HG03439 (cell line): ENCODE measurements at regions not wholly inside any gene's neighbourhood (a gene's known extent, or its start where the extent isn't known, plus 50 kb on each side); places are given as distances from the start of the nearest gene placed in this dataset.
A peak's percentile ranks its signal among the peaks of the same experiment; 100 is the strongest.
"Not testable (repeated sequence)": the region's sequence is repeated elsewhere in the genome, so short reads cannot be mapped to it uniquely, and the experiment has no call there.

ENCODE experiments used
- ATAC-seq: cut with Tn5 transposase; IDR thresholded peaks from one replicate; pipeline ENCODE4 v1.9.1; 2021; ENCODE audit warnings: mild to moderate bottlenecking, moderate library complexity; ENCODE audit not compliant: unreplicated experiment

- not testable (repeated sequence) for ATAC-seq
These were observed 57.8 kb upstream of the NBPF8 start for GRCh38 chr1:120357046-120357445.

GRCh38 chr1:120356170-120356569, 58.7 kb upstream of the NBPF8 start:
- not testable (repeated sequence) for ATAC-seq

DNA sequence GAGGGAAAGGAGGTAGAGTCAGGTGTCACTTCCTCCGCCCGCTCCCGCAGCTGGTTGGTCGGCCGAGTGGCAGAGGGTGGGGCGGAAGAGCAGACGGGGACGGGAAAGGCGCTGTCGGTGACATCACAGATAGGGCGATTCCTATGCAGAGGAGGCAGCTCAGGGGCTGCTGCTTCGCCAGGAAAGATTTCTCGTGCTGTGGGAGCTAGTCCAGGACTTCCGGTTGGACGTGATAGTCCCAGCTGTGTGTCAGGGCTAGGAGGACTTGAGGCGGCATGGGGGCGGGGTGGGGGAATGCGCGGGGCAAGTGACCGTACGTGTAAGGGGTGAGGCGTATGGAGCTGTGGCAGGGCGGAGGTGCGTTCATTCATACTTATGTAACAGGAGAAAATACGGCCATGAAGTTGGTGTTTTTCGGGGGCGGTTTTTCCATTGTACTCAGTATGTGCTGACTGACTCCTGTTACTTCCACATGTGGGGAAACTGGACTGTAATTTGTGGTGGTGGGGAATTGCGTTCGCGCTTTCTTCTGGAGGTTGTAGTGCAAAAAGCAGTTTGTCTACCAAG, 60.1 kb upstream of the NBPF8 start:
- ATAC-seq = peak; percentile 48

DNA sequence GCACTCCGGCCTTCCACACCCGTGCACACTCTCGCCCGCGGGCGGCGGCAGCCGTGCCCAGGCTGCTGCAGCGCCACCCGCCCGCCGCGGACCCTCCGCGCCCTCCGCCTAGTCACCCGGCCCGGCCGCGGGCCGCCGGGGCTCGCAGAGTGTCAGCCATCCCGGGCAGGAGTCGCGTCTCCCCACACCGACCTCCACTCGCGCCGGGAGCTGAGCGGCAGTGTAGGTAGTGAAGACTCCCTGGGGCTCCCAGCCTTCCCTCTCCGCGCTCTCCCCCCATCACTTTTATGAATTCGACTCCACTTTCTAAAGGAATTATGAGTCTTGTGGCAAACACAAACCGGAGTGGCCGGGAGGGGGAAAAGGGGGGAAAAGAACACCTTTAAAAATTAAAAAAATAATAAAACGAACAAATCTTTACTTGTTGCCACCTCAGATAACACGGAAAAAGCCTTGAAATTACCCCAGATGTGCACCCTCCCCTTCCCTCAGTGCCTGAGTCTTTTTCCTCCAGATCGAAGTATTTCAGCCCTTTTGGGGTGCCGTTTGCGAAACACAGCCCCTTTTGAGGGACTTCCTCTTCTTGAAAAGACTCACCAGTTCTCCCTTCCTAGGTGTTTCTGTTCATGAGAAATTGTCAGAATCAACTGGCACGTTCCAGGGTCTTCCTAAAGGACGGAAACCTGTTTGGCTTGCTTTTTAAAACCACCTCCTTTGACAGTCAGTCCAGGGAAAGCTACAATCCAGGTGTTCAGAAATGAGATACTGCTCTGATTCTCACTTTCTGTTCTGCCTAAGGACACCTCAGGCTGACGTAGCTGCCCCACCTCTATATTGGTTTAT, 72.4 kb upstream of the NBPF8 start:
- not testable (repeated sequence) for ATAC-seq

DNA sequence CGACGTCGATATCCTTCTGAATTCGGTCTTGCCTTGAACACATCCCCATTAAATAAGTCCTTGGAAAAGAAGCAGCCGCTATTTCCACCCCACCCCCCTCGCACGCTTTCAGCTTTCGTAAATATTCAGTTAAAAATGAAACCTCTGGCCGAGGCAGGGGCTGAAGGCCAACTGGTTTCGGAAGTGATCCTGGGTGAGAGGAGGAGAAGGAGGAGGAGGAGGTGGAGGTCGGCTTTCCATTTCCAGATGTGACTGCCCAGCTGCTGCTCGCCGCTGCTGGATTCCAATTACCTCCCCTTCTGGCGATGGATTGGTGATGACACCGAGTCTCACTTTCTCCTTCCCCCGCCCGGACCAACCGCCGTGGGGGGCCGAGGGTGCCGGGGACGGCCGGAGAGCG, 73.1 kb upstream of the NBPF8 start:
- not testable (repeated sequence) for ATAC-seq

DNA sequence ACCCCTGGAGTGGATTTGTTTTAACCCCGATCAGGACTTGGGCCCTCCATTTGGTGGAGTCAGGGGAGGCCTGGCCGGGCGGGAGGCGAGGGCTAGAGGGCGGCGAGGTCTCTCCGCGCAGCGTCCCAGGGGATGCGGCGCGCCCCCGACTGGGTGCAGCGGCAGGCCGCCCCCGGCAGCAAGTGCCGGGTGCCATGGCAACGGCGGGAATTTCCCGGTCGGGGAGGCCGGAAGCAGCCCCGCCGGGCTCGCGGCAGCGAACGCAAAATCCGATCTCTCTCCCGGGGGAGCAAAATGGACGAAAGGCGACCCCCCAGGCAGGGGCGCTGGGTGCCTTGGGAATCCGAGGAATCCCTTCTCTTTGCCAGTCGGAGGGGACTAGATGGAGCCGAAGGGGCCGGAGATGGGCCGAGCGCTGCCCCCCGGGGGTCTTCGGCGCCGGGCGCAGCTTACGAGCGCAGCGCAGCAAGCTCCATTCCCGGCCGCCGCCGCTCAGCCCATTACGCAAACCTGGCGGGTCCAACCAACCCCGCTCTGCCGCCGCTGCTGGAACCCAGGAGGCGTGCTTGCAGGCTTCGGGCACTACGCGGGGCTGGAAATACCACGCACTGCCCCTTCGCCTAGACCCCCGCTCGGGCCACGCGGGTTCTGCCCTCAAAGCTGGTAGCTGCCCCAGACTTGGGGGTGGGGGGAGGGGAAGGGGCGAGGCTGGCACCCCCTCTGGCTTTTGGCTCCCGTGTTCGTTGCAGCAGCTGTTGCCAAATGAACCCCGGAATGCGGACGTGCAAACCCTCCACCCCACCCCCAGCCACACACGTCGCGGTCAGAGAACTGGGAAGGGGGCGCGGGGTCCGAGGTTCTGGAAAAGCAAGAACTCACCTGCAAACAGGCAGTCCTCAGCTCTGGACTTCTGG, 73.7 kb upstream of the NBPF8 start:
- ATAC-seq = not testable (repeated sequence)

GRCh38 chr1:120315738-120316137, 99.1 kb upstream of the NBPF8 start:
- not testable (repeated sequence) for ATAC-seq

DNA sequence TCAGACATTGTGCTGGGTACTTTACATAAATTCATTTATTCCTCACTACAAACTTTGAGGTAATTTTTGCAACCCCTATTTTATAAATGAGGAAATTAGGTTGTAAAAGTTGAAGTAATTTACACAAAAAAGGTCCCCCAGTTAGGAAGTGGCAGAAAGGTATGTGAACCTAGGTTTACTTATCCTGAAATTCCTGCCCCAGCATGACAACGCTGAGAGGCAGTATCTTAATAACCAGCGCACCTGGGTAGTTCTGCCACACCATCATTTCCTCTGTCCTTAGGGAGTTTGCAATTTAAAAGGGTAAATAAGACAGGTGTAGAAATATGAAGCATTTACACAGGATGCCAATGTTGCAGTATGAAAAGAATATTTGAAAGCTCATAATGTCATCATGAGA, 102.9 kb upstream of the NBPF8 start:
- ATAC-seq = not testable (repeated sequence)

- not testable (repeated sequence) for ATAC-seq
These were observed 105.8 kb upstream of the NBPF8 start for GRCh38 chr1:120308940-120309578.

DNA sequence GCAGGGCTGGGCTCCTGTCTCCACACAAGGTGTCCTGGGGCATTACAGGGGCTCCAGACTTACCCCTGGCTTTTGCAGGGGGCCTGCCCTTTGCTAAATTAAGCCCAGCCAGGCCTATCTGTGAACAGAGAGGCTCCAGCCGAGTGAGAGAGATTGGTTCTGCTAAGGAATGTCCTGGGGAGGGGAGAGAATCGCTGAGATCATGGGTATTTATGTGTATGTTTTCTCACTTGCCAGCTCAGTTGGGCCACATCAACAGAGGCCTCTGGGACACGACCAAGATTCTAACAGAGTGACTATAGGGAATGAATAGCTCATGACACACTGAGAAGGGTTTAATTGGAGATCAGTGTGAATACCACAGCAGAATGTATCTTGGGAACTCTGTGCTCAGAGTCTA, 109.8 kb upstream of the NBPF8 start:
- not testable (repeated sequence) for ATAC-seq

DNA sequence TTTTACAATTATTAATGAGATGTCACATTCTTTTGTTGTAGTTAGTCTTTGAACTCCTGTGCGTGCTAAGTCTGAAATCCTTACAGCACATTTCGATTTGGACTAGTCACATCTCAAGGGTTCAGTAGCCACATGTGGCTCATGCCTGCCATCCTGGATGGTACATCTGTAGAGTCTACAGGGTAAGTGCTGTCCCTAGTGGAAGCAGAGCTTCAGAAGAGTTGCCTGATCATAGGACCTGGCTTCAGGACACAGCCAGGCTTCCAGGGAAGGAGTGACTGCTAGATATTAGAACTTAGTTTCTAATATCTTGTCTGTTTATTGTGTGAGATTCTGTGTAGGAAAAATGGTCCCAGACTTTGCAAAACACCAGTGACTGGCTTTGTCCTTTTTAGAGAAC, 110.5 kb upstream of the NBPF8 start:
- not testable (repeated sequence) for ATAC-seq

GRCh38 chr1:120299433-120300057, 115.3 kb upstream of the NBPF8 start:
- not testable (repeated sequence) for ATAC-seq

DNA sequence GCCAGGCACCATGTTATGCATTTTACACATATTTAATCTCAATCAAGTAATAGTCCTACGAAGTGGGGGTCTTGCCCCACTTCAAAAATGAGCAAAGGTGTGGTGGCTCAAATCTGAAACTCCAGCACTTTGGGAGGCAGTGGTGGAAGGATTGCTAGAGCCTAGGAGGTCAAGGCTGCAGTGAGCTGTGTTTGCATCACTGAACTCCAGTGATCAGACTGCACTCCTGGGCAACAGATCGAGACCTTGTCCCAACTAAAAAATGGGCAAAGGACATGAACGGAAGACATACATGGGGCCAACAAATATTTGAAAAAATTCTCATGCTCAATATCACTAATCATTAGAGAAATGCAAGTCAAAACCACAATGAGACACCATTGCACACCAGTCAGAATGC, 116.3 kb upstream of the NBPF8 start:
- not testable (repeated sequence) for ATAC-seq

DNA sequence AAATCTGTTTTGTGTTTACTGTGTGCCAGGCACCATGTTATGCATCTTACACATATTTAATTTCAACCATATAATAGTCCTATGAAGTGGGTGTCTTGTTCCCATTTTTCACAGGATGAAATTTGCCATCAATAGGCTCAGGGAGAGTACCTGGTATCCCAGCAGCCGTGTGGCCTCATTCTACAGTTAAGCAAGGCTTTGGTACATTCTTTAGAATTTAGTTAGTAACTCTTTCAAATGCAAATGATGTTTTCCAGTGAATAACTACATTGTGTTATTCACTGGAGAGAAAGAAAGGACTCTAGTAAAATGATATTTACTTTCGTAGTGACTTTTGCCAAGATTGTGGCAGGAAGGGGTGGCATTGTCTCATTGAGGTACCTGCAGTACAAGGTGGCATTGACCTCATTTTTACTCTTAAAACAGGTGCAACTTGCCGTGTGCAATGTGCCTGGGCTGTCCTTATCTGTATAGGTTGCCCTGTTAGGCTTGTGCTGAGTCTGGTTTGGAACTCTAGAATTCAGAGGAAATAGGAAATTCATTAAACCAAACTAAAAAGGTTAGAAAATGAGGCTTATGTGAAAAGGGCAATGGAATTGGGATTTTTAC, 117.4 kb upstream of the NBPF8 start:
- ATAC-seq = not testable (repeated sequence)

GRCh38 chr1:120290105-120290504, 113.8 kb upstream of the SEC22B start:
- not testable (repeated sequence) for ATAC-seq

DNA sequence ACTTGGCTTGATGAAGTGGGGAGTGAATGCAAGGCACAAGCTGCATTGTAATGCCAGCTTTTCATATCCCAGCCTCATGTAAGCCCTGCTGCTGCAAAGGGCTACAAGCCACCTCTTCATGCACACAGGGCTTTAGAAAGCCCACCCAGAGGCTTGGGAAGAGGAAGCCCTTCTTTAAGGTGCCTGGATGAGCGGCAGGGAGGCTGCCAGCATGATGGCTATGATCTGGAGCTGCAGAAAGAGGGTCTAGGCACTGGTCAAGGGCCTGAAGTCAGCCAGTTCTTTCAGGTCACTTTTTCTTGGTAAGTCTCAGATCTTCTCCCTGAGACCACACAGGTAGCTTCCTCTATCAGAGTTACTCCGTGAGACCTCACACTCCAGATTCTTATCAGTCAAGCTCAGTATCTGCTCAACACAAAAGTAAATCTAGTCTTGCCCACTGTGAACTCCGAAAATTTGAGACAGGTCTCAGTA, 113.3 kb upstream of the SEC22B start:
- ATAC-seq = not testable (repeated sequence)

DNA sequence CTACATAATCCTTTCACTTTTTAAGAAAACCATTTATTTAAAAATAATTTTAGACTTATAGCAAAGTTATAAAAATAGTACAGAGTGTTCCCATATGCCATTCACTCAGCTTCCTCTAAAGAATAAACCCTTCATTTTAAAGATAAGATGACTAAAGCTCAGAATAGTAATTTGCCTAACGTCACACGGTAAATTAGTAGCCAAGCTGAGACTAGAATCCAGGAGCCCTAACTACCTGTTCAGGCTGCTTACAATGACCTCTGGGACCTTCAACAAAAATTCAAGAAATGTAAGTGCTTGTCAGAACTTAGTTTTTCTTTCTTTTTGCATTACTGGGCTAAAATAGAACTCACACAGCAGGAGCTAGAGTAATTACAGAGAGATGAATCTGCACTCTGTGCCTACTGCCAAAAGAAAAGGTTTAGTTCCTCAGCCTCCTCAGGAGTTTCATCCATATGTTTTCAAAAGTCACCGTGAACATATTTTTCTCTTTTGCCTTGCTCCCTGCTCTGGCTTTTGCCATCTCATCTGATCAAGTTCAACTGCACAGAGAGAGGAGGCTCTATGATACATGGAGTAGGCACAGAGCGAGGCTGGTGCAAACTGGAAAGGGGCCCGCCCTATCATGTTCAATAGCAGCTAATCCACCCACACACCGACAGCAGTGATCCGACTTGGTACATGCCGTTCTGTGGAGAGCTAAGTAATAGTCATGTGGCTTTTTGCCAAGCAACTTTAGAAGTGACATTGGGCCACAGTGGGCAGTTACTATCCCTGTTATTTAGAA, 112.7 kb upstream of the SEC22B start:
- ATAC-seq = not testable (repeated sequence)

- ATAC-seq = not testable (repeated sequence)
These were observed 111.8 kb upstream of the SEC22B start for GRCh38 chr1:120288167-120288566.
